NCI-H1048 (cell line): ENCODE measurements at regions not wholly inside any gene's neighbourhood (a gene's known extent, or its start where the extent isn't known, plus 50 kb on each side); places are given as distances from the start of the nearest gene placed in this dataset.
"Not testable (repeated sequence)": the region's sequence is repeated elsewhere in the genome, so short reads cannot be mapped to it uniquely, and the experiment has no call there.

Experiments
- DNase-seq: peaks from one replicate; lab custom pipeline; 2025; lab: John Stamatoyannopoulos, UW

DNA sequence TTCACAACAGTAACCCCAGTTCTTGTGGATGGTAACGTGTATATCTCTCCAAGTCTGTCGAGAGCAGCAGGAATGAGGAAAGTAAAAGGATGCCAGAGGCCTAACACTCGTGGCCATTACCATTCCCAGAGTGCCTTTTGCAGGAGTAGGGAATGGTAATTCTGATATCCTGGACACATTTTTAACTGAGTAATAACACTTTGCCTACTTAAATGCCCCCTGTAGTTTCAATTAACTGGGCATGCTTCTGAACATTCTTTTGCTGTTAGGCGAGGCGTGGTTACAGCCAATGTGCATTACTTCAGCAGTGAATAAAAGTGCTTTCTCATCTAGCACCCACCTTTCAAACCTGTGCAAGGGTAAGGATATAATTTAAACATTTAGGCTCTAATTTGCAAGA, 258.5 kb upstream of the ADGRL2 start:
- DNase-seq, result no peak

DNA sequence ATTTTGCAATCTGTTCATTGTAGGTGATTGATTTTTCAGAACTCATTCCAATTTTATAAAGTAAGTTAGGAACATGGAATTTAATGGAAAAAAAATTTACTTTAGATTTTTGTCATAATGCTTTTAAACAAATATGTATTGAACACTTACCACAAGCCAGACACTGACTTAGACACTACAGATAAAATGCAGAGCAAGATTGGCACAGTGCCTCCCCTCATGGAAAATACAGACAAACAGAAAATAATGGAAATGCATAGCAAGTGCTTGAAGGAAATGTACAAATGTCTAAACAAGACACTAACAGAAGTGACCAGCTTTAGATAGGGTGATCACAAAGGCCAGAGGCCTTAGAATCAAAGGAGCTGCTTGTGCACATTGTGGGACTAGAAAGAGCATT, 260.5 kb upstream of the ADGRL2 start:
- DNase-seq, result no peak

DNA sequence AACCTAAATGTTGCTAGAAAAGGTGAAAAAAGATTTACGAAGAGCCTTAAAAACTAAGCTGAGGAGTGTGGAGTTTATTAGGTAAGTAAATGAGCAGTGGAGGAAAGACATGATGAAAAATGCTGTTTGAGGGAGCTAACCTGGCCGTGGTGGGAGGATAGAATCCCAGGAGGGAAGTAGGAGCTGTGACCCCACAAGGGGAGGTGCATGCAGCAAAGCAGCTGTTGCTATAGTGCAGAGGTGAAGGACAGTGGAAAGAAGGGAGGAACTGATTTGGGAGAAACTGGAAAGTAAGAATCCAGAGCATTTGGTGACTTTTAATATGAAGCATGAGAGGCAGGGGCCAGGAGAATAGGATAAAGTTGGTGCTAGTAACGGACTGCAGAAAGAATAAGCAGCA, 271.7 kb upstream of the ADGRL2 start:
- DNase-seq, result no peak

DNA sequence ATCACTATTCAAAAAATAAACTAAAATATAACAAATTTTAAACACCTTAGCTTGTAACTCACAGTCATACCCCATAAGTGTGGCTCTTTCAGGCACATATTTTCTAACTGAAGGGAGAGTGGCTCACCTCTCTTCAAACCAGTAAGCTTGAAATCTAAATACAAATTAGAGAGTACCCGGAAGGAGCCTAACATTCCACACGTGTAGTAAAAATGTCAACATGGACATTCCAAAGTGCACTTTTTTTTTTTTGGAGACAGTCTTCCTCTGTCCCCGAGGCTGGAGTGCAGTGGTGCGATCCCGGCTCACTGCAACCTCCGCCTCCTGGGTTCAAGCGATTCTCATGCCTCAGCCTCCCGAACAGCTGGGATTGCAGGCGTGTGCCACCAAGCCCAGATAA, 275.6 kb upstream of the ADGRL2 start:
- no peak for DNase-seq

DNA sequence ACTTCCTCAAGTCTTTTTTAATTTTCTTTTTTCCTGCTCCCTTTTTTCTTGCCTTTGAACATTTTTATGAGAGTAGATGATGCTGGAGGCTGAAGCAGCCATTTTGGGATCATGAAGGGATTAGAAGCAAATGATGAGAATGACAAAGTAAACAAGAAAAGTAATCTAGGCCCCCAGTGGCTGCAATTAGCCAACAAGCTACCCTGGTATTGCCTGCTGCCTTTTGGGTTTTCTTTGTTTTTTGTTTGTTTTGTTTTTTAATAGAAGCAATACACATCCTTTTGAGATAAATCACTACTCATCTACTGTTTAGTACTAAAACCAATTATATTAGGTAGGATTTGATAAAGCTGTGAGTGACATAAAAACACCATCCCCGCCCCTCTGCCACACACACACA, 280.7 kb upstream of the ADGRL2 start:
- no peak for DNase-seq

DNA sequence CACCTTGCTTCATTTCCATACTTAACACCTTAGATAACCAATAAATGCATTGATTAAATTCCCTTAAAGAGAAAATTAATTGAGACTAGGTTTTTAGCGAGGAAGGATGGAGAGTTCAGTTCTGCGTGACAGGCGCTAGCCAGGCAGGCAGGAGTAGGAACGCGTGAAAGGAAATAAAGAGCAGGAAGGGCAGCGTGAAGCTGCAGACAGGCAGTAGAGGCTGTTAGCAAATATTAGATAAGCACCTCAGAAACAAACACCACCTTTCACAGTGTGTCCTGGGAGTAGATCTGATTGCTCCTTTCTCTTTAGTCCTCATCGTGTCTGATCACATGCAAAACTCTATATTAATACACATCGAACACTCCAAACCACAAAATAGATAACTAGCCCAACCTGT, 282.7 kb upstream of the ADGRL2 start:
- no peak for DNase-seq

DNA sequence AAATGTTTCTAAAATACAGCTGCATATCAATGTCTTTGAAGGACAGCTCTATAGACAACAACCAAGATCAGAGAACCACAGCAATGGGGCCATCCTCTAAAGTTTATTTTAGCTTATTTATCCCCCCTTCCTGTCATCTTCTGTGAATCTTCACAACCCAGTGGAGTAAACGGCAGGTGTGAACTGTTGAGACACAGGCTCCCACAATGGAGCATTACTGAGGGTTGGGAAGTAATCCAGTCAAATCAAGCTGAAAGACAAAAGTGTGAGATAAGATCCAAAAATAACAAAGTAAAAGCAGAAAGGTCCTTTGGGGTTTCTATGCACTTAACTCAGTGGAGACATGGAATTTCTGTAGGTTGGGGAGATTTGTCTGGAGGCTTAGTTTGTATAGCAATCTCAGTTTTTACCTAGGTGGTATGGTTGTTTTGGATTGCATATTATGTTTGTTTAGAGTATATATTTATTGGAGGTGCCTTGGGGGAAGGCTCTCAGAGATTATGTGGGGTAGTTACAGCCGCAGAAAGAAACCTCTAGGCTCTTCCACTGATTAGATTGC, 286.9 kb upstream of the ADGRL2 start:
- DNase-seq, result no peak

DNA sequence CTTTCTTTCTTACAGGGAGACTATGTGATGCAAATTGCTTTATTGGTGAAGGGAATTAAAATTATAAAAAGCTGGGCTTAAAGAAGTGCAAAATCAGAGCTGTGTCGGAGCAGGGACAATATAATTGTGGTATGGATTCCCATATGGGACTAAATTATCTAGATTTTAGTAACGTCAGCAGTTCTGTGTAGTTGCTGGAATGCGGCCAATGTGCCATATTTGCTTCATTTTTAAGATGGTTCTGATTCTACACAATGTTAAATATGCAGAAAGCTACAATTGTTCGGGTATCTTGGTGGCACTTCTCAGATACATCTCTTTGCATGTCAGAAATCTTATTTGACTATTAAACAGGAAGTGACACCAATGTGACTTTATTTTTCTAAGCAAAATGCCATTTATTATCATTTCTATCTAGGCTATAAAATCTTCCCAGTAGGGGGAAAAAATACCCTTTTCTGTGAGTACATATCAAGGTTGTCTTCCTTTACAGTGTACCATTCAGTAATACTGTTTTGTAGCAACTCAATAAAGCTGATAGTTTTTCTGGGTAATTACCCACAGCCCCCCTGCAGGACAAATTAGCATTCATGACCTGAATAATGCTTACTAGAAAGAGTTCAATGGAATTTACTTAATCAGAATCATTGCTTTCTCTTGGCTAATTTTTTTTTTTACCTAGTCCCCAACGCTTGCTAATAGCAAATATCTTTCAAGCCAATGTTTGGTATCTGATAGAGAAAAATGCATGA, 288.3 kb upstream of the ADGRL2 start:
- DNase-seq, result no peak

DNA sequence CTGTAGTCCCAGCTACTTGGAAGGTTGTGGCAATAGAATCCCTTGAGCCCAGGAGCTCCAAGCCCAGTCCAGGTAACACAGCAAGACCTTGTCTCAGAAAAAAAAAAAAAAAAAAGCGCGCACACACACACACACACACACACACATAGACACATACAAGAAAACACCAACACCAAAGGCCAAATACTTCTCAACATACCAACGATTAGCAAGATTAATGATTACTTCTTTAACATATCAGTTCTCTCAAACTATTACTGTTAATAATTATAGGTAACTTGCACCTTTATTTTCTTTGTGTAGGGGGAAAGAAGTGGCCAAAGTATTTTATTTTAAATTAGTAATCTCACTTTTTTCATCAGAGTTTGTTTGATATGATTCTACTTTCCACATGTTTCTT, 289.5 kb upstream of the ADGRL2 start:
- DNase-seq, result no peak

DNA sequence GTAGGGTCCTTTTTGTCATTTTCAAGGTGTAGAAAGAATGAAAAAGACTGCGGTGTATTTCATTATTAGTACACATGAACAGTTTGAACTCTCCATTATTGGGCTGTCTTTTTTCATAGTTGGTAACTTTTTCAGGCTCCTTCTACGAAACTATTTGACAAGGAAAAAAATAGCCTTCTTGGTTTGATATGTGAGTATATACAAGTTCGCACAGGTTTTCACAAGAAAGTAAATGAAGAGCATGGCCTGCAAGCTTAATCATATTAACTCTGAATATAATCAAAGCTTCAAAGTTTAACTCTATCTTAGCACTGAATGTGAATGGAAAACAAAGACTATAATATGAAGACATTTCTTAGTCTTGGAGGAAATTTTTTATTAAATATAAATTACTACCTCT, 290.0 kb upstream of the ADGRL2 start:
- DNase-seq, result no peak

DNA sequence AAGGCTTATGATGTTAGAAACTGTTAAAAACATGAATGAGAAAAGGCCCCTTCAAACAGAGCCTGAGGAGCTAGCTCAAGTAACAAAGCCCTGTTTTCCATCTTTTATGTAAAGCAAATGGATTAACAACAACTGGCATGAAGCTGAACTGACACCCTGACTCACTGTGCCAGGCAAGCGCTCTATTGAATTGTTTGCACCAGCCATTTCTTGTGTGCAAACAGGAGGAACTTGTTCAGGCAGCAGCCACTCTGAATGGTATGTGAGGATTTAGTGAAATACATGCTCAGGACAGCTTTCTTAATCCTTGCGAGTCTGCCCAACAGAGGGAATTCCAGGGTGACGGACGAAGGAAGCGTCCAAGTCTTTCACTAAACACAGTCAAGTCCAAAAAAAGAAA, 291.1 kb upstream of the ADGRL2 start:
- peak; percentile 32 for DNase-seq

DNA sequence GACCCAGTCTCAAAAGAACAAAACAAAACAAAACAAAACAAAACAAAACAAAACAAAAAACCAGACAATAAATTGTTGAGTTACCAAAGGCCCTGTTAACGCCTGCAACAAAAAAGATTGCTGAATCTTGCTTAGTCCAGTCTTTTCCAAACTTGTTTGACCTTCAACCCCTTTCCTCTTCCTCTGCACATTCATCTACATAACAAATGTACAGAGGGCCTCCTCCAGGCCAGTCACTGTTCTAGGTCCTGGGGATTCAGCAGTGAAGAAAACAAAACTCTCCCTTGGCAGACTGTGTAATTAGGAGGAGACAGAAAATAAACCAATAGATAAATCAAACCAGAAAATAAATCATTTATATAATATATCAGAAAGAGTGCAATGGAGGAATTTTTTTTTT, 294.0 kb upstream of the ADGRL2 start:
- no peak for DNase-seq

DNA sequence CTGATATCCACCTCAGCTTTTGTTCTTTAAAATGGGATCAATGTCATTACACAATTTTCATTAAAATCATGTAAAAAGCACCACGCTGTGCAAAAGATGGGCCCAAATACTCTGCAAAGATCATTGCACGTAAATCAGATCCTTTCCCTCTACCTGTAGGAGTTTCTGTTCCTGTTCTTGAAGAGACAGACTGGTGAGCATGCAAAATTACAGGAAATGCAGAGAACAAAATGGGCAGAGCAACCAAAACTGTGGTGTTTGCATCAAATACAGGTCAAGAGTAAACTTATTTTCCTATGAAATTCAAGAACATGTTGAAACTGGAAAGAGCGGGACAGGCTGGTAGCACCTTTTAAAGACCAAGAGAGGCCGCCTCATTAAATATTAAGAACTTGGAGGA, 294.9 kb upstream of the ADGRL2 start:
- DNase-seq, result no peak

DNA sequence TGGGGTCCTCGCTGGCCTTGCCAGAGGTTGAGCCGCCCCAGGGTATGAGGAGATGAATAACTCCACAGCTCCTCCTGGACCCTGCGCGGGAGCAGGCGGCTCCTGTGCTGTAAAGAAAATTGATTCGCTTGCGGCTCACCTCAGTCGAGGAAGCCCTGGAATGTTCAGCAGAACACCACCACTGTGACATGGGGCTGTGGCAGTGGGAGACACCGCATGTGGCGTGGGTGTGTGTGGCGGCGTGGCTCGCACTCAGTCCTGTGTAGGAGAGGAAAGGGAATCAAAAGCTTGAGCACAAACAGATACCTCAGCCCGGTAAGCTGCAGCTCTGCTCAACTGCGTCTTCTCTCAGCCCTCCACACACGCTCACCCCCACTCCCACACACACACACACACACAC, 295.9 kb upstream of the ADGRL2 start:
- not testable (repeated sequence) for DNase-seq

DNA sequence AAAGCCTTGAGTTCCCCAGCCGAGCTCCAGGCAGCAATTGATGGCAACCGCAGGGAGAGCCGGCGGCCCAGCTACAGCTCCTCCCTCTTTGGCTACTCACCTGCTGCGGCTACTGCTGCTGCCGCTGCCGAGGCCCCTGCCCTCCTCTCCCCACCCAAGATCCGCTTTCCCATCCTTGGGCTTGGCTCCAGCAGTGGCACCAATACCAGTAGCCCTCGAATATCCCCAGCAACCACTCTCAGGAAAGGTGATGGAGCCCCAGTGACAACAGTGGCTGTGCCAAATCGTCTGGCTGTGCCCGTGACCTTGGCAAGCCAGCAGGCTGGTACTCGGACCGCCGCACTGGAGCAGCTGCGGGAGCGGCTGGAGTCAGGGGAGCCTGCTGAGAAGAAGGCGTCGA, 298.0 kb upstream of the ADGRL2 start:
- DNase-seq, result not testable (repeated sequence)

DNA sequence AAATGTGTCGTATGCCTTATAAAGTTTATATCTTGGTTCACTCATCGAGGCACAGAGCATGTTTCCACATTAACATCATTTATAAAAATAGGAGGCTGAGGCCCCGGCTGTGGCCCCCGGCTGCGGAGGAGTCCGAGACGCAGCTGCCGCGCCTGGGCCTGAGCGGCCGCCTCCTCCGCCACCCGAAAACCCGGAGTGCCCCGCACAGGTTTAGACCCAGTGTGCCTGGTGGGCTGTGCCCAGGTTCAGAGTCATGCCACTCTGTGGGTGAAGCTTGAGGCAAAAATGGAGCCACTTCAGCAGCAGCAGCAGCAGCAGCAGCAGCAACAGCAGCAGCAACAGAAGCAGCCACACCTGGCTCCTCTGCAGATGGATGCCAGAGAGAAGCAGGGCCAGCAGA, 299.2 kb upstream of the ADGRL2 start:
- not testable (repeated sequence) for DNase-seq

DNA sequence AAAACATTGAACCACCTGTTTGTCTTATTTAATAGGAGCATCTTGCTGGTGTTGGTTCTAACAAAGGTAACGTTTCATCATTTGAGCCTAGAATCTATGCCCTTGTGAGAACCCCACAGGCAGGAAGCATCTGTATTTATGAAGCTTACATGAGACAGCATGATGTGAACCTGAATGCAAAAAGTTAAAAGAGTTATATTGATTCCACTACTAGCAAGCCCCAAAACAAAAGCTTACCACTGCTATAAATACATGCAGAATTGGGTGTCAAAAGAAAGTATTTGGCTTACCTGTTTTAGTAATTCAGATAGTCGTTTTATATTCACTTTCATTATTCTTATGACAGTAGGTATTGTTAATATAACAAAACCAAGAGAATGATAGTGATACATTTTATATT, 301.2 kb upstream of the ADGRL2 start:
- no peak for DNase-seq

DNA sequence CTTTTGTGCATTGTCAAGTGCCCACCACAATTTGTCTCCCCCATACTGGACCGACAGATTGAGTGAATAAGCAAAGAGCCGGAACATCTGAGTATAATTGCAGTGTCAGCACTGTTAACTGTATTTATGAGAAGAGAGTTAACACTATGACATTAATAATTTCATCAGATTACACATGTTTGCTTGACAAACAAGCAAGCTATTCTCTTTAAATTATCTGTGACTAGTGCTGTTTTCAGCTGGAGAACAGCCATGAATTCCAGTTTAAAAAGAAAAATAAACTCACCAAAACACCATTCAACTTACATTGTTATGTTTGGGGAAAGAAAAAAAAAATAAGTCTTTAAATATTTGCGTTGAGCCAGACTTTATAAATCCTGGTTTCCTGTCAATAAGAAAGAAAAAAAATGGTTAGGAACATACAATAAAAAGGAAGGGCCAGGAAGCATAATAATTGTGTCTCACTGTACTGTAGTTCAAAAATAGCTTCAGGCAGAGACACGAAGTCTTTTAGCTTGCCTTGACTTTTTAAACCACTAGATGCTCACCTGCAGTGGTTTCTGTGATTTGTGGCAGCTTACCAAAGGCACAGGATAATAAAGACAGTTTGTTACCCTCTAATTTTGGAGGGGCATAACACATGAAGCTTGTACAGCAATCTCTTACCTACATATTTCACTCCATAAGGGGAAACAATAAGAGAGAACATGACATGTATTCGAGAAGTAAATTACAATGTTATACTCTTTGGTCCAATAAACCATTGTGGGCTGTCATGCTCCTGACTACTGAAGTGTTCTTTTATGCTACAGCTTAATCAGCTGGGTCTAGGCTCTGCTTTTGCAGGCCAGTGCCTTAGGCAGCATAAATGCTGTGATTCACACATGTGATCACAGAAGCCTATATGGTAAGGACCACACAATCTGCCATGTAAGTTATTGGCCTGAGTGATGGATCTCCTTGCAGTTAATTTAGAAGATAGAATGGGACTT, 302.0 kb upstream of the ADGRL2 start:
- no peak for DNase-seq

DNA sequence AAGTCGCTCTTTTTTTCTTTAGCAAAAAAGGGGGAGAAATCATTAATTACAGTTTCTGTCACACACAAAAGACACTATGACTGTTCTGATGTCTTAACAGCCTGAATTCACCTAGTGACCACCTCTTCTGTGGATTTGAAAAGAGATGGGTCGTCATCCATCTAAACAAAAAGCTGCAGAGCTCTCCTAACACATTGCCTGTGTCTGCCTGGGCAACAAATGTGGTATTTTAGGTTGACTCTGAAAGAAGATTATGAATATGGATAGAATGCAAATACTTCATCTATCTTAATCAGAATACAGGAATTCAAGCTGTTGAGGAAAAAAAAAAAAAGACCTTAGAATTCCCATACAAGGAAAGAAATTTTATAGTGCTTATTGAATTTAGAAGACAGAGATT, 304.4 kb upstream of the ADGRL2 start:
- no peak for DNase-seq

DNA sequence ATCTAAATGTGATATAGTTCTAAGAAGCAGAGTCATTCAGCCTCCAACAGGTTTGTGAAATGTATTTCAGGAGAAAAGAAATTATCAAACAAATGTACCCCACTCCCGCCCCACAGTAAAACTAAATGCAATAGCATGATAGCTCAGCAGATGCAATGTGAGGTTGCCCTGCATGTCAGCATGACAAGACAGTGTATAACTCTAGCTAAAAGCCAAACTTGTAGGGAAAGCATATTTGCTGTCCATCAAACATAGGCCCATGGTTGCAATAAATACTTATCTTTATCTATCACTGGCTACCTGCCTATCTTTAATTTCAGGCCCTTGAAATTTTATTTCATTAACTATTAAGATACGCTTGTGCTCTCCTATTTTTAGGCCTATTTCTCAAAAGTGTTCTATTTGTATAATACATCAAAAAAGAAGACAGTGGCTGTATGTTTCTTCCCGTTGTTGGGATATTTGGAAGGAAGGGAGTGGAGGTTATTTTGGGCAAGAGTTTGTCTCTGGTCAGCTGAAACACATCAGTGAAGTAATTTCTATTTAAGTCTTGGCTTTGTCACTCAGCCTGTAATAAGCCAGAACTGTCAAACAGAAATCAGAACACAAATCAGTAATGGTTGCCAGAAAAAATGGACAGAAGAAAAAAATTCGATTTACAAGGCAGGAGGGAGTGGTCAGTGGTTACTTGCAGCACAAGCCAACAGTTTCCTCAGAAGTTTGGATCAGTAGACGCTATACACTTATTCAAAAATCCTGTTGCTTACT, 307.4 kb upstream of the ADGRL2 start:
- no peak for DNase-seq

DNA sequence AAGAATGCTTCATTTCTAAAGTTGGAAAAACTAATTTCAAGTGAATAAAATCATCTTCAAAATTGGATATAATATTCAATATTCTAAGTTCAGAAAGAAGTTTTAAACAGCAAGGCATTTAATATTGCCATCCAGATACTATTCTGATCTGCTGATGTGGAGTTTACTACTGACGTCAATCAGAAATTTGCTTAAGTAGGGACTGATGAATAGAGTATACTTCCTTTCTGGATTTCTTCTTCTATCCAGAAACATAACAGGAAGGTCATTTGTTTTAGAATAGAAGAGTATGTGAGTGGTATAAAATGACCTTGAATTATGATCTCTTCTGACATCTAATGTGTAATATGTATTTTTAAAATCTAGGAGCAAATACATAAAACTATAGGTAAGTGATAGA, 308.1 kb upstream of the ADGRL2 start:
- DNase-seq, result no peak

DNA sequence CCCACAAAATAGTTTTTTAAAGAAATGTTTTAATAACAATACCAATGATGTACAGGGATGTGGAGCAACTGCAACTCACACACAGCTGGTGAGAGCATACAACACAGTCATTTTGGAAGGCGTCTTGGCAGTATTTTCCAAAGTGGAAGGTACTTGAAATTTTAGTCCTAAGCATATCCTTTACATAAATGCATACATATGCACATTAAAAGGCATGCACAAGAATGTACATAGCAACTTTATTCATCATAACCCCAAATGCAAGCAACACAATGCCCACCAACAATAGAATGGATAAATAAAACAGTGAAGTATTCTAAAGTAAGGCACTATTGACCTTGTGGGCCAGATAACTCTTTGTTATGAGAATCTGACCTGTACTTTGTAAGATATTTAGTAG, 310.1 kb upstream of the ADGRL2 start:
- DNase-seq, result no peak
